ENCODE measurements at regions not wholly inside any gene's neighbourhood (a gene's known extent, or its start where the extent isn't known, plus 50 kb on each side); places are given as distances from the start of the nearest gene placed in this dataset.
"Not testable (repeated sequence)": the region's sequence is repeated elsewhere in the genome, so short reads cannot be mapped to it uniquely, and the experiment has no call there.

DNA sequence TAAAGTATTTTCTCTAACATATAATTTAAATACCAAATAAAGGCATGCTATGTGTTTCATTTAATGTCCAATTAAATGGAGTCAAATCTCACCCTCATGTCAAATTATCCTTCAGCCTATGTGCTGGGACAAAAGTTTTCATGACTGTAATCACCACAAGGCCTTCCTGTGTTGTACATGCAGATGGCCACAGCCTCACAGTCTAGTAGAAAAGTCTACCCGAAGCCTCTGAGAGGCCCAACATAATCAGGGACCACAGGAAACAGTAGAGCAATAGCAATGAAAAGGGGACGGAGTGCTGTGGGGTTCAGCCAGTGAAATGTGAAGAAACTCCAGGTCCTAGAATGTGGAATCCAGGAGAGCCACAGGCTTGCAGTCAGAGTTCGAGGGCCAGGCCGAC lies 140.2 kb upstream of the KLF6 start:
- intact Hi-C loops (cut with micrococcal nuclease): no loop called here

GRCh38 chr10:3924344-3924743 lies 139.3 kb upstream of the KLF6 start:
- intact Hi-C loops (cut with micrococcal nuclease): no loop called here

DNA sequence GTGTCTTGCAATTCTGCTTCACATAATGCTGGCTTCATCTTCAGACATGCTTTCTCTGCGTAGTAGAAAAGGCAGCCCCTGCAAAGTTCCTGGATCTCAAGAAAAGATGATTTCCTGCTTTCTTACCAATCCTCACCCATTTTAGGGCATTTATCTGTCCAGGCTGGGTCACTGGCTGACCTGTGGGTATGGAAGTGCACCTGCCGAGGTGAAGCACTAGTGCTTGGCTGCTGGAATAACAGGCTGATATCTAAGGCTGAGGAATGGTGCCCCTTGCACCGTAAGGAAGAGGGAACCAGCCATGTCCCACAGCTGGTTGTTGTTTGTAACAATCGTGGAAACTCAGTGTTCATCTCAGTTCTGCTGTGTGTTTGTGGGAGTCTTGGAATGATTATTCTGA lies 138.0 kb upstream of the KLF6 start:
- intact Hi-C loops (cut with micrococcal nuclease): no loop called here

- intact Hi-C loops (cut with micrococcal nuclease): no loop called here
Measured at GRCh38 chr10:3919709-3920308, 134.8 kb upstream of the KLF6 start.

- intact Hi-C loops (cut with micrococcal nuclease): not testable (repeated sequence)
Measured at GRCh38 chr10:3917392-3917791, 132.4 kb upstream of the KLF6 start.

DNA sequence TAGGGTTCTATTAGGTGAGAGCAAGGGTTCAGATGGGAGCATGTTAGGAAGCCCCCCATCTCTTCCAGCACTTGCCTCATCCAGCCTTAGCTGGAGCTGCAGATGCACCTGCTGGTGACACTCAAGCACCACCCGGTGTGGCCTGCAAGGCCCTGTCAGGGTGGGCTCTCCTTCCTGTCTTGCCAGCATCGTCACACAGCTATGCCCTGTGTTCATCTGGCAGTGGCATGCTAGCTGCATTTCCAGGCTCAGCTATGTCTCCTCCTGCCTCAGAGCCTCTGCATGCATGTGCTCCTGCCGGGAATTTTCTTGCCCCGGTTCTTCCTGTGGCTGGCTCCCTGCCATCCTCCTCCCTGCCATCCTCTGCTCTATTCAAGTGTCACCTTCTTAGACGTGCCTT lies 129.7 kb upstream of the KLF6 start:
- intact Hi-C loops (cut with micrococcal nuclease): no loop called here

- intact Hi-C loops (cut with micrococcal nuclease): no loop called here
Measured at GRCh38 chr10:3911713-3912442, 126.9 kb upstream of the KLF6 start.

GRCh38 chr10:3911241-3911640 lies 126.2 kb upstream of the KLF6 start:
- intact Hi-C loops (cut with micrococcal nuclease): no loop called here

- intact Hi-C loops (cut with micrococcal nuclease): no loop called here
Measured at GRCh38 chr10:3909339-3909738, 124.3 kb upstream of the KLF6 start.

DNA sequence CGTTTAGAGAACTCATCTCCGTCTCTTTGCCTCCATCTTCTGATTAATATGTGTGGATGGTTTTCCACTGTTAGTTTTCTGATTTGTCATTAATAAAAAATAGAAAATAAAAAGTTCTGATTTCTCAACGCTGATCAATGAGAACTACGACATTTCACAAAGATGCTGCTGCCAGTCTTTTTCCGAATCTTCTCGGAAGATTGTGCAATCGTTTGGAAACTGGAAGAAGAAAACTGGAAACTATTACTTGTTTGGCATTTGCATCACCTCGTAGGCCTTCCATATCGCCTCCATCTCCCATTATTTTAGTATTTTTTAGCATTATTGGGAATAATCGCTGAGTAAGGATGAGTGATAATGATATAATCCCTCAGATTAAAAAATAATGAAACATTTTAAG lies 123.2 kb upstream of the KLF6 start:
- intact Hi-C loops (cut with micrococcal nuclease): no loop called here

DNA sequence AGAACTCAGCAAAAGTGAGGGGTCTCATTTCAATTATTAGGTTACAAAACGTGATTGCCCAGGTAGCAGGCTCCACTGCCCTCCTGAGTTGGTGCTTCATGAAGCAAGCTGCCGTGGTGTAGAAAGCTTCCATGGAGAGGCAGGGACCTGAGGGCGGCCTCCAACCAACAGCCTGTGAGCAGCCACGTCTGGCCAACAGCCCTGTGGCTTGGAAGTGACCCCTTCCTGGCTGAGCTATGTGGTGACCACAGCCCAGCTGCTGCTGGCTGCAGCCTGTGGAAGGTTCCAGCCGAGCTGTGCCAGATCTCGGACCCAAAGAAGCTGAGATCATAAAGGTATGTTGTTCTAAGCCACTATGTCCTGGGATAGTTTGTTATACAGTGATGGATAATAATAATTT lies 122.5 kb upstream of the KLF6 start:
- intact Hi-C loops (cut with micrococcal nuclease): no loop called here

DNA sequence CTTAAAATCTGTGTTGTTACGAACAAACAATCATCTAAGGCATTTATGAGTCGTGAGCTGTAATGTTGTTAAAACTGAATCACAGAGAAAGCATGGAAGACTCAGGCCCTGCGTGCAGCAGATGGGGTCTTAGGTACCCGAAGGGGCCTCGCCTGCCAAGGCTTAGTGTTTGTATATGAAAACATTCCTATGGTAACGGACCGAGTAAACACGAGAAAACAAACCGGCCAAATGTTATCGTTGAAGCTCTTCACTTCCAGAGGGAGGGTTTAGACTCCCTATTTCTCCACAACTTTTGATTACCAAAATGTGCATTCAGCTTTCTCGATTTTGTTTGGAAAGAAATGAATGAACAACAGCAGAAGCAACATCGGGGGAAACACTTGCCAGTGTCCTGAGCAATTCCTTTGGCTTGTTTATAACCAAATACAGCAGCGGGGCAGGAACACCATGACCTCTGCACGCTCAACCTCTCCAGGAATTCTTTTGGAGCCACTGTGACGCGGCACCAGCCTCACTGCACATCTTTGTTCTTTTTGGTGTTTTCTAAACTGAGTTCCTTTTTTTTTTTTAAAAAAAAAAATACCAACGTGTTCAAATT lies 121.6 kb upstream of the KLF6 start:
- intact Hi-C loops (cut with micrococcal nuclease): no loop called here

DNA sequence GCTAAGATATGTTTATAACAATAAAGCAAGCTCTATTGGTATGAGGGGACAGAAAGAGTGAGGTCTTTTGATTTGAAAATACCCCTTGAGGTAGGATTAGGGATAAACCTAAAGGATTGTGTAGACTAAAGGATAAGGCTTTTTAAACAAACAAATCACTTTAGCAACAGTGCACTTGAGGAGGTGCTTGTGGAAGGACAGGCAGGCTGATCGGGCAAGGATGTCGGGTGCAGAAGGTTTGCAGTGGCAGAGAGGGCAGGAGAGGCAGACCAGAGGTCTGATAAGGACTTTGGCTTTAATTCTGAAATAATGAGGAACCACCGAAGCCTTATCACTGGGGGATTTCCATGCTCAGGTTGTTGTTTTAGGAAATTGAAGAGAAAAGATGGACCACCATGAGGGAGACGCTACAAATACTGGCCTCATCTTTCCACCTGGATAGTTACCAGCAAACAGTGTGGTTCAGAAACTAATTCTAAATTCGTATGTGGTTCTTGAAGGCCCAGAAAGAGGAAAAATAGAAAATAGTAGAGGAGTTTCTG lies 119.5 kb upstream of the KLF6 start:
- intact Hi-C loops (cut with micrococcal nuclease): no loop called here

DNA sequence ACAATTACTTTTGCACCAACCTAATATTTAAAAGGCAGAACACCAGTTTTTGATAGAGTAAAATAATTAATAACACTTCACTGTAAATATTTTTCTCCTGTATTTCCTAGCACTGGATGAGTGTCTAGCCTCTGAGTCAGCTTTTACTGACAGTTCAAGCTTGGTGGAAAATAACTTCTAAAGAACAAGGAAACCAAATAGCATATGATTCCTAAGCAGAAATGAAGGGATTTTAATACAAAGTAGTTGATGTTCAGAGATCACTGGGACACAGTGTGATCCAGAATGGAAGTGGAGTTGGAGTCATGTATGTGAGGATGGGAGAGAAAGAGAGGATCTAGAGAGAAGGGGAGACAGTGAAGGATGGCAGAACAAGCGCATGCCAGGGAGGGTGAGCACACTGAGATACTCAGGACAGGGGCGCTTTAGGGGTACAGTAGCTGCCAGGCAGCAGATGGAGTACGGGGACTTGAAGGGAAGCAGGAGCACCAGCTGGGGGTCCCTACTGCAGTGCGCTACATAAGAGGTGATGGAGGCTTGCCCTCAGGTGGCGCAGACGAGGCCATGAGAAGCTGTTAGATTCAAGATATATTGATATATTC lies 117.9 kb upstream of the KLF6 start:
- intact Hi-C loops (cut with micrococcal nuclease): no loop called here

- intact Hi-C loops (cut with micrococcal nuclease): no loop called here
Measured at GRCh38 chr10:3902054-3902808, 117.2 kb upstream of the KLF6 start.

- intact Hi-C loops (cut with micrococcal nuclease): no loop called here
Measured at GRCh38 chr10:3901370-3901769, 116.4 kb upstream of the KLF6 start.

- intact Hi-C loops (cut with micrococcal nuclease): no loop called here
Measured at GRCh38 chr10:3900391-3900790, 115.4 kb upstream of the KLF6 start.

DNA sequence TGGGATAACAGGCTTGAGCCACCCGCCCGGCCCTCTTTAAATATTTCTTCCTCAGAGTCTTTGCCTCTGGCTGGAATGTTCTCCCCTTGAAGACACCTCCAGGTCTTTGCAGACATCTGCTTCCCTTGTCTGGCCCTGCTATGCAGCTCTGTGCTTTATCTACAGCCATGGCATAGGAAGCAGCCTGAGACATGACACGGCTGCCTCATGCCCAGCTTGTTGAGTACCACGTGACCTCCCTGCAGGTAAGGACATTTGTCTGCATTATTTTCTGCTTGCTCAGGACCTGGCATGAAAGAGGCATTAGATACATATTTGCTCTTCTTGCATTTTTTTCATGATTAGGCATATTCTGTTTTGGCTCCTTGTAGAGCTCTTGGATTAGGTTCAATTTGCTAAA lies 113.8 kb upstream of the KLF6 start:
- intact Hi-C loops (cut with micrococcal nuclease): no loop called here

- intact Hi-C loops (cut with micrococcal nuclease): no loop called here
Measured at GRCh38 chr10:3897156-3897555, 112.1 kb upstream of the KLF6 start.

- intact Hi-C loops (cut with micrococcal nuclease): no loop called here
Measured at GRCh38 chr10:3896161-3896560, 111.2 kb upstream of the KLF6 start.

DNA sequence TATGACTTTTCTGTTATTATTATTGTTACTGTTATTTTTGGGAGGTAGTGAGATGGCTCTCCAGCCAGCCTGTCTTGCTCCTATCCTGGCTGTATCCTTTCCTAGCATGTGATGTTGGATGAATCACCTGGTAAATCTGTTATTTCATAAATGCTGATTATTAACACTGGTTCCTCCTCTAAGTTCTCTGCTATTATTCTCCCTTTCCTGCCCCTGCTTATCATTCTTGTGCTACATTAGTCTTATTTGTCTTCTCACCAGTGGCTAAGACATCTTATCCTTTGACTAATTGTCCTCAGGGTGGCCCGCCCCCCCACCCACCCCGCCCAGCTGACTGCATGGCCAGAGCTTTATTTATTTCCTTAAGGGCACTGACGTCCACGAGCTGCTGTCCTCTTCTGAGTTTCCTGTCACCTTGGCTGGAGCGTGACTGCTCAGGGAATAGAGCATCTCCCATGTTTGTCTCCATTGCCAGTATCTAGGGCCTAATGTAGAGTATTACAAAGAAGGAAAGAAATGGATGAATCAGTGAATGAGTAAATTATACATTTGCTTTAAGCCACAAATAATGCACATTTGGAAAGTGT lies 110.1 kb upstream of the KLF6 start:
- intact Hi-C loops (cut with micrococcal nuclease): no loop called here
